Loucy (cell line): ENCODE measurements at regions not wholly inside any gene's neighbourhood (a gene's known extent, or its start where the extent isn't known, plus 50 kb on each side); places are given as distances from the start of the nearest gene placed in this dataset.

Experiments used
- EZH2phosphoT487 ChIP-seq: fragments of 200-600 bp; IDR thresholded peaks from 2 replicates; pipeline ENCODE4 v1.6.1; 2018; ENCODE audit warnings: antibody characterized with exemption, mild to moderate bottlenecking, moderate library complexity, borderline replicate concordance
- TF ChIP-seq, protein P1 (sequence below): fragments of 200-600 bp; sonication (generic); conservative IDR thresholded peaks from 2 replicates; pipeline ENCODE4 v1.5.1; 2014; ENCODE audit warnings: mild to moderate bottlenecking, antibody characterized with exemption, low read length

DNA sequence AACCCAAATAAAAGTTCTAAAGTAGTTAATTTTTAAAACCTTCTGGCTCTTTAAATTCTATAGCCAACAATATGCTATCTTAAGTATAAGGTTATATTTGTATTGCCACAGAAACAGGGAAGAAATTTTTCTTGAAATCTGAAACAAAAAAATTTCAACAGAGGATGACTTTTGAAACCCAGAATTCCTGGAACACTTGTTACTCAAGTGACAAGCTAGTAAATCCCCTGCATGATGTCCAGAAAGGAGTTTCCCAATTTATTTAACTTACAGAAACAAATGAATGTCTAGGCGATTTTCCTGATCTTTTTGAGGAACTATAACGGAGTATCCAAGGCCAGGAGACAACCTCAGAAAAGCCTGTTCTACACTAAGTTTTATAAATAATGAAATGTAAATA lies 69.6 kb downstream of the SLC41A2 start:
- TF ChIP-seq, protein P1, sequence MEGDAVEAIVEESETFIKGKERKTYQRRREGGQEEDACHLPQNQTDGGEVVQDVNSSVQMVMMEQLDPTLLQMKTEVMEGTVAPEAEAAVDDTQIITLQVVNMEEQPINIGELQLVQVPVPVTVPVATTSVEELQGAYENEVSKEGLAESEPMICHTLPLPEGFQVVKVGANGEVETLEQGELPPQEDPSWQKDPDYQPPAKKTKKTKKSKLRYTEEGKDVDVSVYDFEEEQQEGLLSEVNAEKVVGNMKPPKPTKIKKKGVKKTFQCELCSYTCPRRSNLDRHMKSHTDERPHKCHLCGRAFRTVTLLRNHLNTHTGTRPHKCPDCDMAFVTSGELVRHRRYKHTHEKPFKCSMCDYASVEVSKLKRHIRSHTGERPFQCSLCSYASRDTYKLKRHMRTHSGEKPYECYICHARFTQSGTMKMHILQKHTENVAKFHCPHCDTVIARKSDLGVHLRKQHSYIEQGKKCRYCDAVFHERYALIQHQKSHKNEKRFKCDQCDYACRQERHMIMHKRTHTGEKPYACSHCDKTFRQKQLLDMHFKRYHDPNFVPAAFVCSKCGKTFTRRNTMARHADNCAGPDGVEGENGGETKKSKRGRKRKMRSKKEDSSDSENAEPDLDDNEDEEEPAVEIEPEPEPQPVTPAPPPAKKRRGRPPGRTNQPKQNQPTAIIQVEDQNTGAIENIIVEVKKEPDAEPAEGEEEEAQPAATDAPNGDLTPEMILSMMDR, result no peak
- TF ChIP-seq EZH2phosphoT487, result no peak
